ENCODE measurements at regions not wholly inside any gene's neighbourhood (a gene's known extent, or its start where the extent isn't known, plus 50 kb on each side); places are given as distances from the start of the nearest gene placed in this dataset.

DNA sequence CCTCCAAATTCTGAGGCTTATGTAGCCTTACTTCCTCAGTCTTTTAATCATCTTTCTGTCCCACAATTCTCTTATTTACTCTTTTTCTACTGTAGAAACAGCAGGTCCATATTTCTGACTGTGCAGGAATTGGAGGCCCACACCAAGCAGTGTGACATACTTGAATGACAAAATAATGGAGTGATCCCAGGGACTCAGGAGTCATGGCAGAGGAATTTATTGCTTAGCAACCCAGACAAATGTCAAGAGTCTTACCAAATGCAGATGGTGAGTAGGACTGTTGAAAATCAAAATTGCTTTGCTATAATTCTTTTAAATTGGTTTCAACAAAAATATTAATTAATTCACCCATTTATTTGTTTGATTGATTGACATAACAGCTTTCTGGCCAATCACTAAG, 59.9 kb downstream of the HTR1B start:
- DNase-seq = no peak
- TF ChIP-seq POLR2A (IDR thresholded peaks at IDR 0.05) = no peak
- TF ChIP-seq, protein P1, sequence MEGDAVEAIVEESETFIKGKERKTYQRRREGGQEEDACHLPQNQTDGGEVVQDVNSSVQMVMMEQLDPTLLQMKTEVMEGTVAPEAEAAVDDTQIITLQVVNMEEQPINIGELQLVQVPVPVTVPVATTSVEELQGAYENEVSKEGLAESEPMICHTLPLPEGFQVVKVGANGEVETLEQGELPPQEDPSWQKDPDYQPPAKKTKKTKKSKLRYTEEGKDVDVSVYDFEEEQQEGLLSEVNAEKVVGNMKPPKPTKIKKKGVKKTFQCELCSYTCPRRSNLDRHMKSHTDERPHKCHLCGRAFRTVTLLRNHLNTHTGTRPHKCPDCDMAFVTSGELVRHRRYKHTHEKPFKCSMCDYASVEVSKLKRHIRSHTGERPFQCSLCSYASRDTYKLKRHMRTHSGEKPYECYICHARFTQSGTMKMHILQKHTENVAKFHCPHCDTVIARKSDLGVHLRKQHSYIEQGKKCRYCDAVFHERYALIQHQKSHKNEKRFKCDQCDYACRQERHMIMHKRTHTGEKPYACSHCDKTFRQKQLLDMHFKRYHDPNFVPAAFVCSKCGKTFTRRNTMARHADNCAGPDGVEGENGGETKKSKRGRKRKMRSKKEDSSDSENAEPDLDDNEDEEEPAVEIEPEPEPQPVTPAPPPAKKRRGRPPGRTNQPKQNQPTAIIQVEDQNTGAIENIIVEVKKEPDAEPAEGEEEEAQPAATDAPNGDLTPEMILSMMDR (IDR thresholded peaks at IDR 0.05) = no peak
- no peaks in the 10 kb centered on the region for H3K27me3 ChIP-seq
- no peaks in the 10 kb centered on the region for H3K9me3 ChIP-seq
- no peaks in the 10 kb centered on the region for H3K4me1 ChIP-seq
- no peak overlapping the region for H3K27ac ChIP-seq
- H3K36me3 ChIP-seq = no peaks in the 10 kb centered on the region
- H3K4me3 ChIP-seq = no peak overlapping the region

DNA sequence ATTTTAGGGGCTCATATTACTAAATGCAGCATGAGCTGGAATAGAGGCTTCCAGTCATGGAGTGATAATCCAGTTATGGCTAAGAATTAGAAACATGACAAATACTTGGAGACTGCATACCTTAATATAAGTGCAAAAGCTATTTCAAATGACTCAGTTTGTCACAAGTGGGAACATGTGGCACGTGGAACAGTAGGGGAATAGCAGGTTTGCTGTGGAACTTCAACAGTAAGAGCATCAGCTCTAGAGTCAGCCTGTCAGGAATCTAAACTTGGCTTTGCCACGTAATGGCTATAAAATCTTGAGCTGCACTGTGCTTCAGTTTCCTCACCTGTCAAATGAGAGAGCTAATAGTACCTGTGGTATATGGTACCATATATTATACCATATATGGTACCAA, 62.1 kb downstream of the HTR1B start:
- no peaks in the 10 kb centered on the region for H3K36me3 ChIP-seq
- TF ChIP-seq, protein P1 (IDR thresholded peaks at IDR 0.05) = no peak
- TF ChIP-seq POLR2A (IDR thresholded peaks at IDR 0.05) = no peak
- no peak overlapping the region for H3K4me3 ChIP-seq
- no peaks in the 10 kb centered on the region for H3K9me3 ChIP-seq
- H3K27ac ChIP-seq = no peak overlapping the region
- H3K27me3 ChIP-seq = no peaks in the 10 kb centered on the region
- H3K4me1 ChIP-seq = no peaks in the 10 kb centered on the region
- no peak for DNase-seq

DNA sequence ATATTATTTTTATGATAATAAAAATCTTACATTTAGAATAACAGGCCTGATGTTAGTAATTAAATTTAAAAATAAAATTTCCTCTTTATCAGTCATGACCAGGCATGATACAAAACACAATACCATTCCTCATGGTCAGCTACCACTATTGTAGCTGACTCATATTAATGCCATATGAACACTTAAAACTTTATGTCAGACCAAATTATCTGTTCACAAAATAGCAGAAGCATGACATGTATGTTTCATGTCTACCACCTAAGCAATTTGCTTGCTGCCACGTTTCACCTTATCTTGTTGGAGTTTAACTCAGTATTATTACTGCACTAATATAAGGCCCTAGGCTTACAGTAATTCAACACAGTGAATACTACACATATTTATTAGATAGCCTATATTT, 65.7 kb downstream of the HTR1B start:
- TF ChIP-seq POLR2A (IDR thresholded peaks at IDR 0.05) = no peak
- TF ChIP-seq, protein P1 (IDR thresholded peaks at IDR 0.05) = no peak
- DNase-seq = no peak
- Histone ChIP-seq H3K9me3 (no peaks in the 10 kb centered on the region), H3K4me3 (no peak overlapping the region), H3K36me3 (no peaks in the 10 kb centered on the region), H3K4me1 (no peaks in the 10 kb centered on the region), H3K27me3 (no peaks in the 10 kb centered on the region), H3K27ac (no peak overlapping the region)

DNA sequence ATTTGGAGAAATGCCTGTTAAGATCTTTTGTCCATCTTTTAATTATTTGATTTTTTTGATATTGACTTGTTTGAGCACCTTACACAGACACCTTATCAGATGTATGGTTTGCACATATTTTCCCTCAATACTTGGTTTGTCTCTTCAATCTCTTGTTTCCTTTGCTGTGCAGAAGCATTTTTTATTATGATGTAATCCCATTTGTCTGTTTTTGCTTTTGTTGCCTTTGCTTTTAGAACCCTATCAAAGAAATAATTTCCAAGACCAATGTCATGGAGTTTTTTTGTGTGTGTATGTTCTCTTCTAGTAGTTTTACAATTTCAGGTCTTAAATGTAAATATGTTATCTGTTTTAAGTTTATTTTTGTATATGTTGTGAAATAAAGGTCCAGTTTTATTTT, 73.9 kb downstream of the HTR1B start:
- Histone ChIP-seq H3K9me3 (no peaks in the 10 kb centered on the region), H3K36me3 (no peaks in the 10 kb centered on the region), H3K4me3 (no peak overlapping the region), H3K27ac (no peak overlapping the region), H3K4me1 (no peaks in the 10 kb centered on the region), H3K27me3 (no peaks in the 10 kb centered on the region)
- no peak for TF ChIP-seq POLR2A (IDR thresholded peaks at IDR 0.05)
- TF ChIP-seq, protein P1 (IDR thresholded peaks at IDR 0.05) = no peak
- DNase-seq = no peak

DNA sequence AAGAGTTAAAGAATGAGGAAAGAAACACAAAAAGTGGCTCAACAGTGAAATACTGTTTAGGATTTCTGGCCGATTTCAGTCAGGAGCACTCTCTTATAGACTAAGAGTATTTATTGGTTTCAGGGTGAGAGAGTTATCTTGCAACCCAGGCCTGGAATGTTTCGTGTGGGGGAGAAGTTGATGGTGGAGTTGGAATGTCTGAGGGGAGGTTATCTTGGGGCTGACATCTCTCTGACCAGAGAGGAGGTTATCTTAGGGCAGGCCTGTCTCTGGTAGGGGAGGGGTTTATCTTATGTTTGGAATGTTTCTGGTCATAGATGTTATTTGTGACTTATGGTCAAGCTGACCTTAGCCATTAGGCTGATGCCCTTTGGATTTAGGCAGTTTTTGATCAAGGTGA, 80.3 kb downstream of the HTR1B start:
- TF ChIP-seq POLR2A (IDR thresholded peaks at IDR 0.05) = no peak
- TF ChIP-seq, protein P1 (IDR thresholded peaks at IDR 0.05) = no peak
- Histone ChIP-seq H3K9me3 (no peaks in the 10 kb centered on the region), H3K27me3 (no peaks in the 10 kb centered on the region), H3K36me3 (no peaks in the 10 kb centered on the region), H3K4me3 (no peak overlapping the region), H3K4me1 (no peaks in the 10 kb centered on the region), H3K27ac (no peak overlapping the region)
- DNase-seq = no peak

DNA sequence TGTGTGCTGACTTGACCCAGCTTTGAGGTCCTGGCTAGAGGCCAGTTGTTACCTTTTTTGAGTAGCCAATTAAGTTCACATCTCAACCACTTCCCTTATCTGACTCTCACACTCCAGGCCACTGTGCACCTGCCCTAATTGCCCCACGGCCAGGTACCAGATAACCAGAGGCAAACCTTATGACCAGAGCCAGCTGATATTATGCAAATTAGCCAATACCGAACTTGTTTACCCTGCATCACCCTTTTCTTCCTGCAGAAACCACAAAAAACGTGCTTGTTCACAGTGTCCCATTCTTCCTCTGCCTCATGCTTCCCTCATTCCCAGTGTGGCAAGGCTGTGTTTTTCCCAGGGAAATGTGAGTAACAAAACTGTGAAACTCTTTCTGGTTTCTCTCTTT, 89.3 kb downstream of the HTR1B start:
- Histone ChIP-seq H3K9me3 (no peaks in the 10 kb centered on the region), H3K27ac (no peak overlapping the region), H3K4me1 (no peaks in the 10 kb centered on the region), H3K36me3 (no peaks in the 10 kb centered on the region), H3K27me3 (no peaks in the 10 kb centered on the region), H3K4me3 (no peak overlapping the region)
- DNase-seq = no peak
- TF ChIP-seq POLR2A (IDR thresholded peaks at IDR 0.05) = no peak
- TF ChIP-seq, protein P1 (IDR thresholded peaks at IDR 0.05) = no peak

All from Peyer's patch (tissue), 4 donors.